Duodenal mucosa (tissue), 2 donors: ENCODE measurements at regions not wholly inside any gene's neighbourhood (a gene's known extent, or its start where the extent isn't known, plus 50 kb on each side); places are given as distances from the start of the nearest gene placed in this dataset.
"Not testable (repeated sequence)": the region's sequence is repeated elsewhere in the genome, so short reads cannot be mapped to it uniquely, and the experiment has no call there.

Source experiments
- H3K27ac ChIP-seq: one replicate; pipeline ENCODE4 v1.7.0; 2013; ENCODE audit warnings: low read depth, low read length
- H3K27me3 ChIP-seq, 2 donors: one replicate each; pipeline ENCODE4 v1.7.0; 2013; ENCODE audit warnings: low read length in 2 of 2, control low read depth in 1 of 2; ENCODE audit not compliant: insufficient read depth in 2 of 2, control insufficient read depth in 1 of 2
- H3K36me3 ChIP-seq, 2 donors: one replicate each; pipeline ENCODE4 v1.7.0; 2013; ENCODE audit warnings: low read length in 2 of 2, control low read depth in 1 of 2; ENCODE audit not compliant: insufficient read depth in 2 of 2, control insufficient read depth in 1 of 2
- H3K4me1 ChIP-seq, 2 donors: one replicate each; pipeline ENCODE4 v1.7.0; 2013; ENCODE audit warnings: low read length in 2 of 2, control low read depth in 1 of 2; ENCODE audit not compliant: insufficient read depth in 2 of 2, control insufficient read depth in 1 of 2
- H3K4me3 ChIP-seq, 2 donors: one replicate each; pipeline ENCODE4 v1.7.0; 2013; ENCODE audit warnings: low read length in 2 of 2, low read depth in 1 of 2
- H3K9ac ChIP-seq, 2 donors: one replicate each; pipeline ENCODE4 v1.7.0; 2013; ENCODE audit warnings: low read length in 2 of 2, low read depth in 1 of 2
- H3K9me3 ChIP-seq, 2 donors: one replicate each; pipeline ENCODE4 v1.7.0; 2013; ENCODE audit warnings: low read length in 2 of 2, control low read depth in 1 of 2; ENCODE audit not compliant: control insufficient read depth in 1 of 2

- Histone ChIP-seq H3K9ac (no peak overlapping the region), H3K4me1 (no peaks in the 10 kb centered on the region), H3K27me3 (no peaks in the 10 kb centered on the region), H3K27ac (no peak overlapping the region), H3K36me3 (no peaks in the 10 kb centered on the region), H3K9me3 (no peaks in the 10 kb centered on the region), H3K4me3 (no peak overlapping the region)
Observed at GRCh38 chr2:36172824-36173223, 182.8 kb upstream of the CRIM1 start.

GRCh38 chr2:36170805-36171204, 184.8 kb upstream of the CRIM1 start:
- H3K36me3 ChIP-seq, result no peaks in the 10 kb centered on the region
- no peaks in the 10 kb centered on the region for H3K27me3 ChIP-seq
- no peak overlapping the region for H3K9ac ChIP-seq
- H3K9me3 ChIP-seq, result no peaks in the 10 kb centered on the region
- H3K4me3 ChIP-seq, result no peak overlapping the region
- H3K27ac ChIP-seq, result no peak overlapping the region
- no peaks in the 10 kb centered on the region for H3K4me1 ChIP-seq

GRCh38 chr2:36169843-36170242, 185.7 kb upstream of the CRIM1 start:
- H3K27me3 ChIP-seq, result no peaks in the 10 kb centered on the region
- H3K4me3 ChIP-seq, result no peak overlapping the region
- H3K4me1 ChIP-seq, result no peaks in the 10 kb centered on the region
- no peak overlapping the region for H3K9ac ChIP-seq
- H3K36me3 ChIP-seq, result no peaks in the 10 kb centered on the region
- no peaks in the 10 kb centered on the region for H3K9me3 ChIP-seq
- no peak overlapping the region for H3K27ac ChIP-seq

DNA sequence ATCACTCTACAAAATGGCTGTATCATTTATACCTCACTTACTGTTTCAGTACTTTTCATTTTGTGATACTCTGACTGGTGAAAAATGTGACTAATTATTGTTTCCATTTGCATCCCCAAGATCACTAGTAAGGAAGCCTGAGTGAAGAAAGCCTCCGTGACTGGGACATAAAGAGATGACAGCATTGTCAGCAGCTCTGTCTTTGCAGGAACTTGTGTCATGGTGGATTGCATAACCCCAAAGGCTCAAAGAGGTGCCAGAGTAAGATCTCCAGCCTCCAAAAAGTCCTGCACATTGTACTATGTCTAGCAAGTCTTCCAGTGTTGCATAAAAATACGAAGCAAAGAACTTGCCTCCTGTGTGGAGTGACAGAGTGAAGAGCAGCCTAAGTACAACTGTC, 187.5 kb upstream of the CRIM1 start:
- H3K4me1 ChIP-seq, result no peaks in the 10 kb centered on the region
- no peaks in the 10 kb centered on the region for H3K27me3 ChIP-seq
- no peak overlapping the region for H3K9ac ChIP-seq
- H3K9me3 ChIP-seq, result no peaks in the 10 kb centered on the region
- no peak overlapping the region for H3K27ac ChIP-seq
- H3K36me3 ChIP-seq, result no peaks in the 10 kb centered on the region
- H3K4me3 ChIP-seq, result no peak overlapping the region

GRCh38 chr2:36165132-36165531, 190.4 kb upstream of the CRIM1 start:
- no peaks in the 10 kb centered on the region for H3K27me3 ChIP-seq
- no peak overlapping the region for H3K9ac ChIP-seq

DNA sequence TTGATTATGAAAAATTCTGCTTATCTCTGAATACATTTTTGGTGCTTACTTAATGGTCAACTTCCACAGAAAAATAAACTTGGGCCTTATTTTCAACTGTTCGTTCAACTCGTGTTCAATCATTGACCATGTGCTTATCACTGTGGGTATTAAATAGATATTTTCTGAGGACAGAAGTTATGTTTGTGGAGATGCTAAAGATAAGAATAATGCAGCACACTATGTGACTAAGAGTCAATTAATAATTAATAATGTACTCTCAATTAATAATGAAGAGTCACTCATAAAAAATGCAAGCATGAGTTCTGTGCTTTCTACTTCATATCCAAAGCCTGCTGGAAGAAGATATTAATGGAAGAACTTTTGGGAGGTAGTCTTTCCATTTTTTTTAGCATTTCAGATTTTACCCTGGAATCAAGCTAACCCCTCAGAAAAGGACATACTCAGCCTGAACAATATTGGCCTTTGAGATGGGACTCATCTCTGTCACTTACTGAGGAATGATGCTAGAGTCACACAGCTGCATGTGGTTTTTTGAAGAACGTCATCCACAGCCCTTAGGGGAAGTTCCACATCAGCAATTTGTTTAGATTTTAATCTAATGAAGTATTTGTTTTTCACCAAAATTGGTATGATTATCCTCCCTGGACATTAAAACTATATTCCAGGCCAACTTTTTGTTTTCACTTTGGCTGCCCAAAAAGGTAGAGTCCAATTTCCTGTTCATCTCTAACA, 191.9 kb upstream of the CRIM1 start:
- Histone ChIP-seq H3K27me3 (no peaks in the 10 kb centered on the region), H3K36me3 (no peaks in the 10 kb centered on the region), H3K9ac (no peak overlapping the region), H3K27ac (no peak overlapping the region), H3K4me1 (no peaks in the 10 kb centered on the region), H3K9me3 (no peaks in the 10 kb centered on the region), H3K4me3 (no peak overlapping the region)

More at GRCh38 chr2:36165132-36165531, 190.4 kb upstream of the CRIM1 start:
- Histone ChIP-seq H3K4me1 (no peaks in the 10 kb centered on the region), H3K36me3 (no peaks in the 10 kb centered on the region), H3K27ac (no peak overlapping the region), H3K9me3 (no peaks in the 10 kb centered on the region), H3K4me3 (no peak overlapping the region)

DNA sequence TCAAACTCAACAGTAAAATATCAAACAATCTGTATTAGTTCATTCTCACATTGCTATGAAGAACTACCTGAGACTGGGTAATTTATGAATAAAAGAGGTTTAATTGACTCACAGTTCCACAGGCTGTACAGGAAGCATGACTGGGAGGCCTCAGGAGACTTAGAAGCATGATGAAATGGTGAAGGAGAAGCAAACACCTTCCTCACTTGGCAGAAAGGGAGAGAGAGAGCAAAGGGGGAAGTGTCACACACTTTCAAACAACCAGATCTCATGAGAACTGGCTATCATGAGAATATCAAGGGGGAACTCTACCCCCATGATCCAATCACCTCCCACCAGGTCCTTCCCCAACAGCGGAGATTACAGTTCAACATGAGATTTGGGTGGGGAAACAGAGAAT, 198.5 kb upstream of the CRIM1 start:
- H3K36me3 ChIP-seq, H3K9me3 ChIP-seq, H3K4me3 ChIP-seq, H3K27me3 ChIP-seq, H3K4me1 ChIP-seq, H3K27ac ChIP-seq, H3K9ac ChIP-seq: not testable (repeated sequence)

DNA sequence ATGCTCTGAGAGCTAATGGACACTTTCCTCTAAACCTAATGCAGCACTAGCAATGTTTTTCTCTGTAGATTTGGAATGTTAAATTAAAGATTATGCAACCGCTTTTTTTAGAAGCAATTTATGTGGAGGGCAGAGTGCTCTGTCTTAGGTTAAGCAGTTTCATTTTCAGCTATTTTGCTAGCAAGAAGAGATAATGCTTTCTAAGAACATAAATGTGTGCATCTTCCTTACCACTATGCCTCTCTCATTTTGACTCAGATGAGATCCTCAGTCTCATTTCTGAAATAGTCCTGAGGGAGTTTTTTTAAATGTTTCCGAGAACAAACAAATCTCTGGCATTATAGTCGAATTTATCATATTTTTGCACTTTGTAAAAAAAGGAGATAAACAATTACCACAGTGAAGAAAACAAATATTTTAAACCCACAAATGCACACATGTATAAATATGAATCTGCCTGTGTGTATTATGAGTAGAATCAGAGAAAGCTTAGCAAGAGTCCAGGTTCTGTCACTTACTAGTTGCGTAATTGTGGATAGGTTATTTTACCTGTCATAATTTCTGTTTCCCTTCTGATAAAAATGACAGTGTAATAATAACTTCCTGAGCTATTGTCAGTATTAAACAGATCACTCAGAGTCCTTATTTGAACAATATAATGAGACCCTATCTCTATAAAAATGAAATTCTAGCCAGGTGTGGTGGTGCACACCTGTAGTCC, 207.7 kb upstream of the CRIM1 start:
- Histone ChIP-seq H3K27me3 (no peaks in the 10 kb centered on the region), H3K4me1 (no peaks in the 10 kb centered on the region), H3K9me3 (no peaks in the 10 kb centered on the region), H3K9ac (no peak overlapping the region), H3K4me3 (no peak overlapping the region), H3K27ac (no peak overlapping the region), H3K36me3 (no peaks in the 10 kb centered on the region)

DNA sequence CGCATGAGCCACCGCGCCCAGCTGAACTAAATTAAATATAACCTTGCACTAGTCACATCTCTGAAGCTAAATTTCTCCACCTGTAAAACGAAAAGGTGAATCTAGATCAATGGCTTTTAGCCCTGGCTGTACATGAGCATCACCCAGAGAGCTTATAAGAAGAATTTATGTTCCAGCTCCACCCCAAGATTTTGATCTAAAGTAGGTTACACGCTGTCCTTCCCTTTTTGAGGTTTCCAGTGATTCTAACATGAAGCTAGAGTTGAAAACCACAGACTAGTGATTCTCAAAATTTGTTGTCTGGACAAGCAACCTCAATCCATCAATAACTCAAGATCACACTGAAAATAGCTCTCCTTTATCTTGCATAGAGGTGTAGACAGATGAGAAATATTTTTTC, 208.8 kb upstream of the CRIM1 start:
- Histone ChIP-seq H3K36me3 (no peaks in the 10 kb centered on the region), H3K27ac (no peak overlapping the region), H3K4me1 (no peaks in the 10 kb centered on the region), H3K9ac (no peak overlapping the region), H3K27me3 (no peaks in the 10 kb centered on the region), H3K9me3 (no peaks in the 10 kb centered on the region), H3K4me3 (no peak overlapping the region)

GRCh38 chr2:36140391-36140790, 215.2 kb upstream of the CRIM1 start:
- Histone ChIP-seq H3K4me1 (no peaks in the 10 kb centered on the region), H3K9ac (no peak overlapping the region), H3K36me3 (no peaks in the 10 kb centered on the region), H3K4me3 (no peak overlapping the region), H3K27me3 (no peaks in the 10 kb centered on the region), H3K27ac (no peak overlapping the region), H3K9me3 (no peaks in the 10 kb centered on the region)
